NB4 (cell line): ENCODE measurements at regions not wholly inside any gene's neighbourhood (a gene's known extent, or its start where the extent isn't known, plus 50 kb on each side); places are given as distances from the start of the nearest gene placed in this dataset.

ENCODE experiments used
- MYC ChIP-seq: IDR thresholded peaks from 2 replicates; pipeline ENCODE4 v1.6.1; 2011; ENCODE audit warnings: low read depth, low read length
- POLR2A ChIP-seq: IDR thresholded peaks from 2 replicates; pipeline ENCODE4 v1.6.1; 2011; ENCODE audit warnings: mild to moderate bottlenecking; ENCODE audit not compliant: insufficient read length; ENCODE audit errors: extremely low read depth
- TF ChIP-seq, protein P1 (sequence below): IDR thresholded peaks from one replicate; pipeline ENCODE4 v1.5.1; 2012; ENCODE audit warnings: low read depth, low read length
- TF ChIP-seq, protein P2 (sequence below): IDR thresholded peaks from 2 replicates; pipeline ENCODE4 v1.6.1; 2011; ENCODE audit warnings: low read depth, low read length

DNA sequence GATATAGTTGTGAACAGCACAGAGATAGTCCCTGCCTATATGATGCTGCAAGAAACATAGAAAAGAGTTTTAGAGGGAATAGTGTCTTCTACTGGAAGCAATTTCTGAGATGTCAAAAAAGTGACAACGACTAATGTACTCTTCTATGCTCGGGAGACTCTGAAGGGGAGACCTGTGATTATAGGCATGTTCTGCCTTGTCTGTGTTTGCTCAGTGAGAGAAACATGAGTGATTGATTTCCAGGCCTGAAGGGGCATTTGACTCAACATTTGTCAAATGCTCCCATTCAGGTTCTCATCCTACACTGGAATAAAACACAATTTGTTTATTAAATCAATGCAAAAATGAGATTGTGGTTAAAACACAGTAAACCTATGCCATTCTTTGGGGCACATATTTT is 131.8 kb downstream of the CTH start:
- TF ChIP-seq, protein P1, sequence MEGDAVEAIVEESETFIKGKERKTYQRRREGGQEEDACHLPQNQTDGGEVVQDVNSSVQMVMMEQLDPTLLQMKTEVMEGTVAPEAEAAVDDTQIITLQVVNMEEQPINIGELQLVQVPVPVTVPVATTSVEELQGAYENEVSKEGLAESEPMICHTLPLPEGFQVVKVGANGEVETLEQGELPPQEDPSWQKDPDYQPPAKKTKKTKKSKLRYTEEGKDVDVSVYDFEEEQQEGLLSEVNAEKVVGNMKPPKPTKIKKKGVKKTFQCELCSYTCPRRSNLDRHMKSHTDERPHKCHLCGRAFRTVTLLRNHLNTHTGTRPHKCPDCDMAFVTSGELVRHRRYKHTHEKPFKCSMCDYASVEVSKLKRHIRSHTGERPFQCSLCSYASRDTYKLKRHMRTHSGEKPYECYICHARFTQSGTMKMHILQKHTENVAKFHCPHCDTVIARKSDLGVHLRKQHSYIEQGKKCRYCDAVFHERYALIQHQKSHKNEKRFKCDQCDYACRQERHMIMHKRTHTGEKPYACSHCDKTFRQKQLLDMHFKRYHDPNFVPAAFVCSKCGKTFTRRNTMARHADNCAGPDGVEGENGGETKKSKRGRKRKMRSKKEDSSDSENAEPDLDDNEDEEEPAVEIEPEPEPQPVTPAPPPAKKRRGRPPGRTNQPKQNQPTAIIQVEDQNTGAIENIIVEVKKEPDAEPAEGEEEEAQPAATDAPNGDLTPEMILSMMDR, result no peak
- no peak for TF ChIP-seq MYC
- TF ChIP-seq, protein P2, sequence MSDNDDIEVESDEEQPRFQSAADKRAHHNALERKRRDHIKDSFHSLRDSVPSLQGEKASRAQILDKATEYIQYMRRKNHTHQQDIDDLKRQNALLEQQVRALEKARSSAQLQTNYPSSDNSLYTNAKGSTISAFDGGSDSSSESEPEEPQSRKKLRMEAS, result no peak
- no peak for TF ChIP-seq POLR2A
